Left lung (tissue), 4 donors: ENCODE measurements at regions not wholly inside any gene's neighbourhood (a gene's known extent, or its start where the extent isn't known, plus 50 kb on each side); places are given as distances from the start of the nearest gene placed in this dataset.

Experiments
- ATAC-seq: fragments of 200-7000 bp; cut with Tn5 transposase; one replicate; pipeline ENCODE4 v1.9.1; 2020; ENCODE audit warnings: moderate library complexity
- DNase-seq, 4 donors: peaks; one replicate each; pipeline ENCODE4 v3.0.0-alpha.2; 2013 to 2020
- H3K27ac ChIP-seq, 2 donors: fragments of 200-600 bp; sonication (generic) in 1 of 2; one replicate each; pipeline versions ENCODE4 v1.5.0 to v1.8.0; 2020 to 2021
- H3K27me3 ChIP-seq, 2 donors: fragments of 200-600 bp; sonication (generic) in 1 of 2; one replicate each; pipeline versions ENCODE4 v1.5.0 to v1.8.0; 2020 to 2021
- H3K36me3 ChIP-seq, 2 donors: fragments of 200-600 bp; sonication (generic) in 1 of 2; one replicate each; pipeline versions ENCODE4 v1.5.0 to v1.8.0; 2020 to 2021
- H3K4me1 ChIP-seq, 2 donors: fragments of 200-600 bp; one replicate each; pipeline ENCODE4 v1.8.0; 2021
- H3K4me3 ChIP-seq, 2 donors: fragments of 200-600 bp; sonication (generic) in 1 of 2; one replicate each; pipeline versions ENCODE4 v1.5.0 to v1.8.0; 2020 to 2021; ENCODE audit warnings: mild to moderate bottlenecking in 1 of 2
- H3K9me3 ChIP-seq, 2 donors: fragments of 200-600 bp; sonication (generic) in 1 of 2; one replicate each; pipeline versions ENCODE4 v1.5.0 to v1.8.0; 2020 to 2021
- CTCF ChIP-seq, 2 donors: fragments of 200-600 bp; sonication (generic) in 1 of 2; IDR thresholded peaks; one replicate each; pipeline versions ENCODE4 v1.5.0 to v1.8.0; 2021; ENCODE audit warnings: antibody characterized with exemption in 2 of 2
- intact Hi-C, 2 donors: fragments of 100-400 bp; cut with DNase I; formaldehyde crosslinking; loops; one replicate each; pipeline versions ENCODE4 v1.11.2 to v1.14.2; 2022
- donor health status: DM: no; HTN: yes; CAD: no.
- donor health status: DM: no; HTN: no; CAD: no.

DNA sequence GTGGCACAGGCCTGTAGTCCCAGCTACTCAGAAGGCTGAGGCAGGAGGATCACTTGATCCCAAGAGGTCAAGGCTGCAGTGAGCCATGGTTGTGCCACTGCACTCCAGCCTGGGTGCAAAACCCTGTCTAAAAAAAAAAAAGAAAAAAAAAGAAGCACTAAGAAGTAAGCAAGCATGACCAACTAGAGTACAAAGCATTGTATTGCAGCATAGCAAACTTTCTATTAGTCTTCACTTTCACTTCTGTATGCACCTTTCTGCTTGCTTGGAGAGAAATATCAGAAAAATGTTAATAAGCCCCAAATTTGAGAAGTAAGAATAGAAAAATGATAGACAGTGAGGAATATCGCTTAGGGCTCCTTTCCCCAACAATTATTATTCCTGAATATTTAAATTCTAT, 497.7 kb upstream of the WWC1 start:
- intact Hi-C loops, result no loop called here
- ATAC-seq, result no peak

DNA sequence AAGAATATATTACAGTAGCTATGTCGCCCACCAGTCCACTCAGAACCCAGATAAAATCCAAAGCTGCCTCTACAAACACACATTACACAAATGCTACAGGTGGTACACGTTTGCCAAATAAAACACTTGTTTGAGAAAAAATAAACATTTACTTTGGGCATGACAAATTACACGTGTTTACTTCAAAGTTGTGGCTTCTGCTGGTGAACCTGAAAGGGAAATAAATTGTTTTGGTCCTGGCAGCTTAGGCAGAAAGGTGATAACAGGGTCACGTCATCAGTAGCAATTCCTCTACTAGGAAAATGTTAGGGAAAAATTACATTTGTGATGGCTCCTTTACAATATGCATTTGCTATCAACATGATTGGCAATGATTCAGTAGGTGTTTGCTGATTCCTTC, 497.3 kb upstream of the WWC1 start:
- no peak for TF ChIP-seq CTCF (IDR thresholded peaks at IDR 0.05)
- ATAC-seq, result no peak
- Histone ChIP-seq H3K4me3 (no peak overlapping the region), H3K4me1 (no peaks in the 10 kb centered on the region), H3K36me3 (no peaks in the 10 kb centered on the region), H3K9me3 (no peaks in the 10 kb centered on the region), H3K27ac (no peak overlapping the region), H3K27me3 (no peaks in the 10 kb centered on the region)
- no peak for DNase-seq
- intact Hi-C loops, result no loop called here

More for the DNA sequence above, 497.7 kb upstream of the WWC1 start:
- no peak overlapping the region for H3K27ac ChIP-seq
- no peak overlapping the region for H3K4me3 ChIP-seq
- no peak for DNase-seq
- H3K9me3 ChIP-seq, result no peaks in the 10 kb centered on the region
- no peaks in the 10 kb centered on the region for H3K4me1 ChIP-seq
- H3K36me3 ChIP-seq, result no peaks in the 10 kb centered on the region
- no peak for TF ChIP-seq CTCF (IDR thresholded peaks at IDR 0.05)
- no peaks in the 10 kb centered on the region for H3K27me3 ChIP-seq

DNA sequence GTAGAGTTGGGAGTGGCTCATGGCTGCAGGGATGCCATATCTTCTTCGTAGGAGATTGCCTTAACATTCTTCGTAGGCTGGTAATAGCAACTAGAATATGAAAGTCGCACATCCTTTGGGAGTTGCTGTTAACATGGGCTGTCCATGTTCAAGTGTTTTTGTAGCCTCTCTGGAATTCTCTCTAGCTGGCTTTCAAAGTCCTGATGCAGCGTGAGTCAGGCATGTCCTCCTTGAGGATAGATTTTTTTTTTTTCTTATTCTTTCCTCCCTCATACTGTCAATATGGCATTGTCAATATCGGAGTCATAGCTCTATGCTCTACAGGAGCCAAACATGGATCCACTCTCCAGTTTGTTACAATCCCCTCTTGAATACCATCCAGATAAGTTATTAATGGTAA, 494.8 kb upstream of the WWC1 start:
- H3K9me3 ChIP-seq, result no peaks in the 10 kb centered on the region
- DNase-seq, result no peak
- H3K27ac ChIP-seq, result no peak overlapping the region
- ATAC-seq, result no peak
- intact Hi-C loops, result no loop called here
- no peaks in the 10 kb centered on the region for H3K4me1 ChIP-seq
- no peaks in the 10 kb centered on the region for H3K36me3 ChIP-seq
- no peaks in the 10 kb centered on the region for H3K27me3 ChIP-seq
- no peak for TF ChIP-seq CTCF (IDR thresholded peaks at IDR 0.05)
- H3K4me3 ChIP-seq, result no peak overlapping the region

- no peaks in the 10 kb centered on the region for H3K4me1 ChIP-seq
- intact Hi-C loops, result no loop called here
- no peak for TF ChIP-seq CTCF (IDR thresholded peaks at IDR 0.05)
- no peak for DNase-seq
- H3K27me3 ChIP-seq, result no peaks in the 10 kb centered on the region
- H3K27ac ChIP-seq, result no peak overlapping the region
- no peaks in the 10 kb centered on the region for H3K36me3 ChIP-seq
- no peaks in the 10 kb centered on the region for H3K9me3 ChIP-seq
- ATAC-seq, result no peak
- H3K4me3 ChIP-seq, result no peak overlapping the region
These were observed 493.5 kb upstream of the WWC1 start for GRCh38 chr5:167797933-167798332.

- ATAC-seq (no peak), DNase-seq (no peak)
- Histone ChIP-seq H3K27ac (no peak overlapping the region), H3K4me3 (no peak overlapping the region), H3K4me1 (no peaks in the 10 kb centered on the region), H3K9me3 (no peaks in the 10 kb centered on the region), H3K27me3 (no peaks in the 10 kb centered on the region), H3K36me3 (no peaks in the 10 kb centered on the region)
- no peak for TF ChIP-seq CTCF (IDR thresholded peaks at IDR 0.05)
- intact Hi-C loops, result no loop called here
These were observed 493.0 kb upstream of the WWC1 start for GRCh38 chr5:167798448-167798847.
